Dedifferentiated amniotic fluid mesenchymal stem cell (primary cell): ENCODE measurements at regions not wholly inside any gene's neighbourhood (a gene's known extent, or its start where the extent isn't known, plus 50 kb on each side); places are given as distances from the start of the nearest gene placed in this dataset.

Experiments
- DNase-seq: peaks from one replicate; pipeline ENCODE4 v3.0.0-alpha.2; 2016; ENCODE audit errors: extremely low spot score

DNA sequence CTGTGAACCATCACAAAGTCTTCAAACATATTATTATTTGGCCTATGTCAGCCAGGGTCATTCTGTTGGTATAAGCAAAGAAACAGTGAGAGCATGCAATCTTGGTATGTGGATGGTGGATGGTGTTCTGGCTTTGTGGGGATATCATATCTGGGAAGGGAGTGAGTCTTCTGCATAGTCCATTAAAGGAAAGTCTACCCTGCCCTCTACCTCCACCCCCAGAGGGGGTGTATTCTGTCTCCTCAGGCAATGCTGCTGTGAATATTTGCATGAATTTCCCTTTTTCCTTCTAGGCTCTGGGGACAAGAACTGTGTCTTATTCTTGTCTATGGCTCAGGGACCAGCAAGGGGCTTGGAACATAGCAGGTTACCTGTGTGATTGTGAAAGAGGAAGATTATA lies 495.8 kb downstream of the PDCD6IP start:
- no peak for DNase-seq

DNA sequence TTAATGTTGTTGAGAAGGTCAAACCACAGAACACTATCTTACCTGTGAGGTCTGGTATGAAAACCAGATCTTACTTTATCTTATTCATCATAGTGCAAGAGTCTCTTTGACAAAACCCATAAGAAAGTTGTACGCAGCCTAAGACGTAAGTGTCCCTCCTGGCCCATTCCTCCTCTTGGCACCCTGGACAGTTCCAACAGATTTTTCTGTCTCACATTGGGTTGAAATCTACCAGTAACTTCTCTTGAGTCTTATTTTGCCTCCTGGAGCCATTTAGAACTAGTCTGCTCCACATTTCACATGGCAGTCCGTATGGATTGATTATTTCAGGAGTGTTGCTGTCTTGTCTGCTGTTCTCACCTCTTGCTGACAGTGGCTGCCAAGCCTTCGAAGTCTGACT lies 498.4 kb downstream of the PDCD6IP start:
- DNase-seq: no peak

DNA sequence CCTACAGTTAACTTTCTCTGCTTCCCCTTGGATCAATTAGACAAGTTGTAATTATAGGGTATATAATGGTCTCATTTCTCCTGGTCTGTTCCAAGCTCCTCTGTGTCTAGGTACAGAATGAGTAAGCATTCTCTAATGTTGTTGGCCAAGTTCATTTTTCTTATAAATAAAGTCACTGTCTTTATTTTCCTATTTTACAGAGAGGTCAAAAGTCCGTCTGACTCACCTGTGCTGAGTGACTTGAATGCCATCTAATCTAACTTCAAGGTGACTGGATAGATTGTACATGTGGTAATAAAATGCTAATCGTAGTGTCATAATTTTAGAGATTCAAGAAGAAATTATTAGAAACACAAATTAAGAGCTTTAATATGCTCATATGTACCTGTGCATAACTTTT lies 500.2 kb downstream of the PDCD6IP start:
- no peak for DNase-seq

DNA sequence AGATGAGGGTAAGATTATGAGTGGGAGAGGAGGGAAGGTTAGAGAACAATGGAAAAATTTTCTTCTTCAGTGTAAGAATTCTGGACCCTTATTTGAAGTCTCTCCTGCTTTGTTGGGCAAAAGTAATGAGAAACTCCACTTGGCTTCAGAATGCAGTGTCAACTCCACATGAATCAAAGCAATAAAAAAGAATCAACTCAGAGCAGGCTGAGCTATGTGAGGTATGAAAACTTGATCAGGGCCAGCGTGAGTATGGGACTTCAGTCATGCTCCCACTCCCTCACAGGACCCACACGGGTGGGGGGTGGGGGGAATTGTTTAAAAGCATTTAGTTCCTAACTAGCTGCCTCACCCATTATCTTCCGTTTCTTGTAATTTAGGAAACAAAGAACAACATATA lies 502.2 kb downstream of the PDCD6IP start:
- DNase-seq: no peak

DNA sequence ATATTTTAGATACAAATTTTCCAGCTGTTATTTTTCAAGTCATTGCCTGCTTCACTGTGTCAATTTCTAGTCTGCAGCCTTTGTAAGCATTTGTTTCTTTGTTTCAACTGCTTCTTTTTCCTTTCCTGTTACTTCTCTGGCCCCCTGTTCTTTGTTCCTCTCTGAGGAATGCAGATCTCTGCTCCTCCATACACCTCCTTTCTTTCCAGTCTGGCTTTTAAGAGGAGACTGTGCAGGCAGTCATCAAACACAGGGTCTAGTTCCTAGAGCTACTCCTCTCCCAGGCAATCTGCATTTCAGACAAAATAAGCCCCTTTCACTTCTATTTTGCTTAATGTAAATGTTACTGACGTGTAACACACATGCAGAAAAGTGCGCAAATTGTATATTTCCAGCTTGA lies 502.9 kb downstream of the PDCD6IP start:
- no peak for DNase-seq

DNA sequence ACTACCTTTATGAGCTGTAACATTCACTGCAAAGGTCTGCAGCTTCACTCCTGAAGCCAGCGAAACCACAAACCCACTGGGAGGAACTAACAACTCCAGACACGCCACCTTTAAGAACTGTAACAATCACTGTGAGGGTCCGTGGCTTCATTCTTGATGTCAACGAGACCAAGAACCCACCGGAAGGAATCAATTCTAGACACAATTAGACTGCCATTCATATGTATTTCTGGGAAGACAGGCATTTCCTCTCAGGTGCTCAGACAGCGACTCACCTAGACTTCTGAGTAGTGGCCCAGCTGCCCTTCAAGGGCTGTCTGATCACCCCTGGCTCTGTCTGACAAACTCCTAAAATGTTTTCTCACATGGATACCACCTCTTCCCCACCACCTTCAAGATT lies 506.8 kb downstream of the PDCD6IP start:
- DNase-seq: no peak

DNA sequence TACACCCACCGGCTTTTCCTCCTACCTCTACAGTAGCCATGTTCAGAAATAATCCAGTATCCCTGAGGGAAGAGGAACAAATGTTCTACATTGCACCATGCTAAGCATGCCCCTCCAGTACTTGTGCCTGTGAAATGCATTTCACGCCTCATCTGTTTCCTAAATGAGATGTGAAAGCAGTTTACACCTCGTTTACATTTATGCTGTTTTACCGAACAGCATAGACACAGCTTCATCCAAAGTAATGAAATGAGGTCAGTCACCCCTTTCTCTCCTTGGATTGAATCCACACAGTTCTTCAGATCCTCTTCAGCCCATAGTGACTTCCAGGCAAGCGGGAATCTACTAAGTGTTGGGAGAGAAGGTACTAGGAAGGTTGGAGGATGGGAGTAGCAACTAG lies 514.3 kb downstream of the PDCD6IP start:
- DNase-seq: no peak

DNA sequence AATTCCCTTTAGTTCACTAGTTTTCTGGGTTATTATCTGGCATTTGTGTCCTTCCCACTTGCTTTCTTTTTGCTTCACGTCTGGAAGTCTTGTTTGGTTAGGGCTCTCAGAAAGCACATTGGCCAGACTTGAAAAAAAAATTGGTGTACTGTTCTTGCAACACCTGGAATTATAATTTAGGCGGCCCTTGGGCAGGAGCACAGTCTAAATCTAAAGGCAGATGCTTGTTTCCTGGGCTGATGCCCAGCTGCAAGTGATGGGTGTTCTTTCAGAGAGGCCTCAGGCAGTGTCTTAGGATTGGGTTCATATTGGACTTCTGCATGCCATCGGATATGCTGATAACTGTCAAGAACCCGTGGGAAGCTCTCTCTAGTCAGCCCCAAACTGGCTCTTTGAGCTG lies 521.5 kb downstream of the PDCD6IP start:
- no peak for DNase-seq

DNA sequence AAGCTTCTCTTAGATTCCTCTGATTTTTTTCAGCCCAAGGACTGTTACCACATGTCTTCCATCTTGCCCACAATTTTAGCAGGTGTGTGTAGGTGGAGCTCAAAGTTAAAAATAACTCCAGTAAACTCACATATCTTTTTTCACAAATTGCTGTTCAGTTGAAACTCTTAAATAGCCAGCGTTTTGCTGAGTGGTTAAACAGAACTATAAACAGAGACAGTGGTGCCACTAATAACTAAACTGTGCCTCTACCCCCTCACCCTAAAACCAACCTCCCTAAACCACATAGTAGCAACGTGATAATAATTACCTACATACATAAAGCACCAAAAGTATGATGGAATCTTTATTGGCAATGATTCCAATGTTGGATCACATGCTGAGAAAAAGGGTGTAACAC lies 525.1 kb downstream of the PDCD6IP start:
- no peak for DNase-seq

DNA sequence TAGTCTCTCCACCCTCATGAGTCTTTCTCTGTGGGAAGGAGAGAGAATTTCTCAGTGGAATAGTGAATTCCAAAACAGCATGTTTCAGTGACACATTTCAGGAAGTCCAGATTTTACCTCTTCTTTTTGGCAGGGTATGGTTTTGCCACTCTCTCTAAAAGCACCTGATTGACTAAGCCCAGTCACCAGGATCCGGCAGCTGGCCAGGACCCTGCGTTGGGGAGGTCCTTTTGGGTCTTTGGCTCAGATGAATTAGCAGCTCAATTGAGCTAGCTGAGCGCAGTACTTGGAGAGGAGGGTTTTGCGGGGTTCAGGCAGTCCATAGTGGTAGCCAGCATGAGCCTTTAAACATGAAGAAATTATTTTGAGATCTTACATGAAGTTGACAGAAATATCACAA lies 548.2 kb downstream of the PDCD6IP start:
- no peak for DNase-seq

DNA sequence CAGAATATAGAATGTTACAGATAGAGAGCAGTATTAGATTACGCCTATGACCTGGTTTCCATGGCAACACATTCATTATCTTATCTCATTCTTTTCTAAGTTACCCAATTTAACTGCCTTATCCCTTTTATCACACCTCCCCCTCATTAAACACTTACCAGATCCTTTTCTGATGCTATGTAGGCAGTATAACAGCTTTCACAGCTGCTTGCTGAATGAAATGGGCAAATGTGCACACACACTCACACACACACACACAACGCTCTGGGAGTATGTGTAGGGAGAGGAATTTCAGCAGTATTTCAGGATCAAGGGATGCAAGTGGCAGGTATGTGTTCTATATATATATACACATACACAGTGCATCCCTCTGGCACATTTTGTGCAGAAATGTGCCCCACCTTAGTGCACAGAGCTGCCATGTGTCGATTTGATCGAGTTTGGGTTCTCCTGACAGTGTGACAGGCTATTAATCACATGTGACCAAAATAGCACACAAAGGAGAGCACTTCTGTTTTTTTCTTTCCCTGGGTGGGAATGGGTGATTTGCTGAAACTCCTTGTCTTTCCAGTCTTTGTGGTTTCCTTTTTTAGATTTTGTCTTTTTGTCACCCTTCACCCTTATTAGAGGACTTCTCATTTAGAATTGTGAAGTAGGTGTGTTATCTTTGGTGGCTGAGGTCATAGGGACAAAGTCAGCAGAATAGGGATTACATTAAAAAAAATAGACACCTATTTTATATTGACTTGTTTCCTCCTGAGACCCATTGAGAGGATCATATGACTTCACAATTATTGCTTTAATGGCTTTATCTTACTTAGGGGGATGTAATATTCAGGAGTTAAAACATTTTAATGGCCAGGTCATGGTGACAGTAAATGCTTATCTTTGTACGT lies 553.7 kb downstream of the PDCD6IP start:
- no peak for DNase-seq

DNA sequence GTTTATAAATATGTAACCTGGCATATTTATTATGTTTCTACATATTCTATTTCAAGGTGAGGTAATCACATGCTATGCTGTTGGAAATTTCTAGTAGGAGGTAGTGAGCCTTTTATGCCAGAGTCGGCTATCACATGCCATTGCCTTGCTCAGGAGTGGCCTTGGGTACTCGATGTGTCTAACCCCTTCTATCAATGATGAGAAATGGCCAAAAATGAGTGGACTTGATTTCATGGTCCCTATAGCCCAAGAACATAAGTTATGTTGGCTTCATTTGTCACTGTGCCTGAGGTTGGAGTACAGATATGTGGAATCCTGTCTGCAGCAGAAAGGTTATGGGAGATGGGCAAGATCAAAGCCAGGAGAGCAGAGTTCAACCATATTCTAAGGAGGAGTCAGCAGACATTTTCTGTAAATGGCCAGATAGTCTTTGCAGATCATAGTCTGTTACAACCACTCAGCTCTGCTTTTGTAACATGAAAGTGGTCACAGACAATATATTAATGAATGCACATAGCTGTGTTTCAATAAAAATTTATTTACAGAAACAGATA lies 554.4 kb downstream of the PDCD6IP start:
- no peak for DNase-seq

DNA sequence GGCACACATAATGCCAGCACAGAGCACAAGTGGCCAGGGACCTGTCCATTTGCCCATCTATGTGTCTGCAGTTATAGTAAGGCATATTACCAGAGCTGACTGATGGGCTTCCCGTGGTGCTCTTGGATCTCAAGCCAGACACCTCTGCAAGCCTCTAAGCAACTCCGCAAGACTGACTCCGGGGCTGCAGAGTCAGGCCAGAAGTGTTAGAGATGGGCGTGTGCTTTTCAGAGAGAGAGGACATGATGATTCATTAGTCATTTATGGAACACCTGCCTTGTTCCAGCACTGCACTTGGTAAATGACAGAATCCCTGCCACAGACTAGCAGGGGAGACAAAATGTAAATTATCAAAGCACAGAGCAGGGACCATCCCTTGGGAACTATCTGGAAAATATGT lies 559.0 kb downstream of the PDCD6IP start:
- no peak for DNase-seq

DNA sequence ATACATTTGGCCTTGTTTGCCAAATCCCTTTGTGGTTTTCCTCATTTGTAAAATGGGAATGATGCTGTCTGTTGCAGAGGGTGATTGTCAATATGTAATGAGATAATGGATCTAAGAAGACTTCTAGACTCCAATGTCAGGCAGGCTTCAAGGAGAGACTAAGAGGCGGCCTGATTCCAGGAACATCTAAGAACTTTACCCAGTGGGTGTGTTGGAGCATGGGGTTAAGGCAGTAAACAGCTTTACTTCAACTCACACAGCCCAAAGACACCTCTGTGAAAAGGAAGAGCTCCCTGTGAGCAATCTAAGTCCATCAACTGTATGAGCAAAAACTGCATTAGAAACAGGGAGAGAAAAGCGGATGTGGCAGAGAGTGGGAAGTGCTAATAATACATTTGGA lies 560.6 kb downstream of the PDCD6IP start:
- DNase-seq: no peak

DNA sequence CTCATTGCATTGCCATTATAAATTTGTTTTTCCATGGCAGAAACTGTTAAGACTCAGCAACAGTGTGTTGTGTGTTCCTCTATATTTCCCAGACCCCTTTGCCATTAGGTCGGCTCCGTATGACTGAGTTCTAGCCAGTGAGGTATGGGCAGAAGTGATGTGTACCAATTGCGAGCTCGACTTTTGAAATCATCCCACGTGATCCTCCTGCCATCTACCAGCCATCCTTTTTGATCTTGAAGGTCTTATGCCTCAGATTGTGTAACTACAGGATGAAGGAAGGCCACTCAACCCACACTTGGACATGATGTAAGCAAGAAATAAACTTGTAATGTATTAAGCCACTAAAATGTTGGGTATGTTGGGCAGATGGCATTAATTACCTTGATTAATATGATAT lies 562.3 kb downstream of the PDCD6IP start:
- no peak for DNase-seq

DNA sequence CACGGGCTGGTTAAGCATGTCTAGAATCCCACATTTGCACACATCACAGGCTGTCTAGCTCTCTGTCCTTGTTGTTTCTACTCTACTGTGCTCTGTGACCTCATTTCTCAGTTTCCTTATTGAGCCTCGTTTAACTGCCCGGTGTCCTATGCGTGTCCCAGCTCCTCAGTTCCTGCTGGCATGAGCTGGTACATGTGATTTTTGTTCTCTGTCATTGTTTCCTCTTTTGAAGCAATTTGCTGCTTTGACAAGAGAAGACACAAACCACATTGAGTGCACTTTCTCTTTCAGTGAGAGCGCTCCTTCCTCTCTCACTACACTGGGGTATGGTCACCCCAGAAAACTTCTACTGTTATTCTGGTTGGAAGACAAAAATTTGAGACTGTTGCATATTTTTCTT lies 563.5 kb downstream of the PDCD6IP start:
- DNase-seq: no peak

DNA sequence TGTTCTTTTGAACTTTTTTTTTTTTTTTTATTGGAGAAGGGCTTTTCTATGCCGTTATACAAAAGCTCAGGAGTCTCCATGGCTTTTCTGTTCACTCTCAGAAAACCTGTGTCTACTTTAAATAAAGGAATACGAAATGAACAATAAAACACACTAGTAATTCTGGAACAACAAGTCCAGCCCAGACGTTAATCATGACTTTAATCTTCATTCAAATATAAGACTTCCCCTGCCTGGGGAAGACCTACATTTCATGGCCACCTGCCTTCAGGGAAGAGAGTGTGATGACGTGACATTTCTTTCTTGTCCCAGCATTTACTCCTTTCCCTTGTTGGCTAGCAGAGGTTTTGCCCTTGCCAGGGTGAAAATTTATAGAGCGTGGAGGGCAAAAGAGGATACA lies 564.5 kb downstream of the PDCD6IP start:
- DNase-seq: no peak

DNA sequence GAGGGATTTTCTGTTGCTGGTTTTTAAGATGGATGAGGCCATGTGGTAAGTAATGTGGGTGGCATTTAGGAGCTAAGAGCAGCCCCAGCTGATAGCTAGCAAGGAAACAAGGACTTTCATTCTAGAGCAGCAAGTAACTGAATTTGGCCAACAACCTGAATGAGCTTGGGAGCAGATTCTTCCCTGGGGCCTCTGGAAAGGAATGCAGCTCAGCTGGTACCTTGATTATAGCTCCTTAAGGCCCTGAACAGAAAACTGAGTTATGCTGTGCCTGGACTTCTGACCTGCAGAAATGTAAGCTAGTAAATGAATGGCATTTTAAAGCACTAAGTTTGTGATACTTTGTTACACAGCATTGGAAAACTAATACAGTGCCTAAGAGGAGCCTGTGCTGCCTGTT lies 565.5 kb downstream of the PDCD6IP start:
- no peak for DNase-seq

DNA sequence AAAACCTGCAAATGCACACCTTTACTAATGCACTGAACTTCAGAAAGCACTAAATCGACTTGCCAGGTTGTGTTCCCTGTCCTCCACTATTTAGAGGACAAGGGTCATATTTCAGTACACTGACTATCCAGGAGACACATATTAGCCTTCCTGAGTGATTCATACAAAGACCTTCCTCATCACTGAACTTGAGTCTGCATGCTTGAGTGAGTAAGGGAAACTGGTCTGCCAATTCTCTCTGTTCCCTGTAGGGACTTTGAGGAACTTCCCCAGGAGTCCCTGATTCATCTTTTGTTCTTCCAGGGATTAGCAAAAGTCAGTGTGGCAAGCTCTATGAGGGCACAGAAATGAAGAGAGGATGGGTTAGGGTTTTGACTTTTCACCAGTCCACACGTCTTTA lies 565.9 kb downstream of the PDCD6IP start:
- no peak for DNase-seq

DNA sequence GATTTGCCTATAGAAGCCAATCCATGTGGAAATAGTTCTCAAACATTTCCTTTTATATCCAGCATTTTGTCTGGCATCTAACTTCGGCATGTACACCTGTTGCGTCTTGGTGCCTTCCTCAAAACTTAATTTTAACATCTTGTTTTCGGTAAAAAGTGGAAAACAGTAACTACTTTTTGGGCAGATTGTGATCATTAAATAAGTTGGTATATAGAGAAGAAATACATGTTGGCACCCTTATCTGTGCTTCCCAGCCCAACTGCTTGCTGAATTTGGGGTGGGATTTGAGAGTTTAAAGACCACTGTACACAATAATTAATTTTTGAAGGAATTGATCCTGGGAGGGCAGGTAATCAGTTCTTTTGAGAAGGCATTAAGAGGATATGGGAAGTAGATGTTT lies 566.8 kb downstream of the PDCD6IP start:
- DNase-seq: no peak

DNA sequence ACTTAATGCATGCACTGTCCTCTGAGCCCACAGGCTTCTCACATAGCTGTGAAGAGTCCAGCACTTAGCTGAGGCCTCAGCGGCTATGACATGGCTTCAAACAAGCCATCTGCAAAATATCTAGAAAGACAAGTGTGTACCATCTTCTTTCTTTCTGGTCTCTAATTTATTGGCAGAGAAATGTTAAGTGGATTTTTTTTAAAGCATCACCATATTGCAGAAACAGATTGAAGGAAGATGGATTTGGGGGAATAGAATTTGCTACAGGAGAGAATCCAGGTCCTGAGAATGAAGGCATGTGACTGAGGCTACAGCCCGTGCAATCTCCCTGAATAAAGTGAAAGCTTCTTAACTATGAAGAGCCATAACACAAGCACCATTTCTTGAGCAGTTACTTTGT lies 567.3 kb downstream of the PDCD6IP start:
- DNase-seq: no peak

DNA sequence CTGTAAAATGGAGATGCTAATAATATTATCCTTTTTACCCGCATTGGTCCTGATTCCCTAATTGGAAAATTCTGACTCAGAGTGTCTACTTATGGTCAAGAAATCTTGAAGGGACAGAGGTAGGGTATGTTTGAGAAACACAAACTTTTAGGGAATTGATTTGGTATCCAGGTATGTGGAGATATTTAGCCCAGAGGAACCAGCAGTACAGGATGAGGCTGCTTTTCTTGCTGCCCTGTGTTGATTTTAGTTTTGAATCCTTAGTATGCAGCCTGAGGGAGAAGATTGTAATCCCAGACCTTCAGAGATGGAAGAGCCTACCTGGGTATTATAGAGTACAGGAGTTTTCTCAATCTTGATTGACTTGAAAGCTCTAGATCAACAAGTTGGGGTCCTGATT lies 569.1 kb downstream of the PDCD6IP start:
- no peak for DNase-seq

DNA sequence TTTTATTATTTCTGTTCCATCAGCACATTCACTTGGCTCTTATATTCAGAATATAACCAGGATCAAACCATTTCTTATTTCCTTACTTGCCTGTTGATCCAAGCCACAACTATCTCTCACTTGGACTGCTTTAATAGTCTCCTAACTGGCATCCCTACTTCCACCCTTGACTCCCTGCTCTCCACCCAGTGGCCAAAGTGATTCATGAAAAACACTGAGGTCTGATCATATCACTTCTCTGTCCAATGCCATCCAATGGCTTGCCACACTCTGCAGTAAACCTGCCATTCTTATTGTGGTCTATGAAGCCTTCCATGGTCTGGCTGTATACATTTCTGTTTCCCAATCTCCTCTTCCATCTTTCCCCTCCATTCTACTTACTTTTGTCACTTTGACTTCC lies 576.1 kb downstream of the PDCD6IP start:
- DNase-seq: no peak

DNA sequence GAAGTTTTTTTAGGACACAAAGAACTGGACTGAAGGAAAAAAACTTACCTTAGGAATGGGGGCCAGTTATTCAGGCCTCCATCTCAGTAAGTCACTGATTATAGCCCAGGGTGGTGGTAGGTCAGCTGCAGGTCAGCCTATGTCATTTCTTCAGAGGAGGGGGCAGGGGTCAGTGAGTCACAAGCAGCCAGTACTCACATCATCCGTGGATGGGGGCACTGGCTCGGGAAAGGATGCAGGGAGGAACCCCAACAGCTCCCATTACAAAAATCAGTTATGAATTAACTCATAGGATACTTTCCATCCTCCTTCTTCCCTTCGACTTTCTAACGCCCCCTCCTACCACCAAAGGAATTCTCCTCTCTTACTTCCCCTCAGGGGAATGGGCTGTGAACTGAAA lies 578.3 kb downstream of the PDCD6IP start:
- DNase-seq: no peak
